HG03442 (cell line): ENCODE measurements at regions not wholly inside any gene's neighbourhood (a gene's known extent, or its start where the extent isn't known, plus 50 kb on each side); places are given as distances from the start of the nearest gene placed in this dataset.

ENCODE experiments used
- ATAC-seq: cut with Tn5 transposase; IDR thresholded peaks from one replicate; pipeline ENCODE4 v1.9.1; 2021; ENCODE audit warnings: mild to moderate bottlenecking, moderate library complexity; ENCODE audit not compliant: unreplicated experiment

DNA sequence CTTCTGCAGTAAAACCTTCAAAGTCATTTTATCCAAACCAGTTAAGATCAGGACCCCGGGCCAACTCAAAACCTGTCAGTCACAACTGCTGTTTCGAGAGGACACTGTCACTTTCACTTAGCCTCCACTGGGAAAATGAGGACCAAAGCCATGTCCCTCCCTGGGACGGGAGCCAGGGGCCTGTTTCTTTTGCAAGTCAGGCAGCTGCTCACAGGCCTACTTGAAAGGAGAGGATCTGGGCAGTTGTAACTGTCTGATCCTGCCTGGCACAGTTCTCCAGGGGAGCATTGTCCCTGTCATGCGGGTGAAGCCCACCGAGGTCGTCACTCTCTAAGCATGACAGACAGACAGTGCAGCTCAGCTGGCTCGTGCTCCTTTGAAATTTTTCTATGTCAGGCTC, 276.2 kb downstream of the NPIPA8 start:
- no peak for ATAC-seq

DNA sequence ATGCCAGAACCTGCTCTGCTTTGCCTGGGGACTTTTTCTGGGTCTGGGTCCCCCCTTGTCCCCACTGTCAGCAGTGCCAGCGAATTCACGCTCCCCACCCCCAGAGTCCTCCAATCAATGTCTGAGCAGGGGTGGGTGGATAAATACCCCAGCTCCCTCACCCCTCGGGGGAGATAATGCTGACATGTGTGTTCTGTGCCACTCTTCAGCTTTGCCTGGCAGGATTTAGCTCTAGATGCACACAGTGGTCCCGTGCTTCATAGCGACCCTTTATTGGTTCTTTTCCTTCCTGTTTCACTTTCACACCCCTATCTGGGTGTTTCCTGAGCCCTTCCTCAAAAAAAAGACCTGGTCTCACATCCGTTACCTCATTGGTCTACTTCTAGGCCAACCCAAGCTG, 277.0 kb downstream of the NPIPA8 start:
- no peak for ATAC-seq

DNA sequence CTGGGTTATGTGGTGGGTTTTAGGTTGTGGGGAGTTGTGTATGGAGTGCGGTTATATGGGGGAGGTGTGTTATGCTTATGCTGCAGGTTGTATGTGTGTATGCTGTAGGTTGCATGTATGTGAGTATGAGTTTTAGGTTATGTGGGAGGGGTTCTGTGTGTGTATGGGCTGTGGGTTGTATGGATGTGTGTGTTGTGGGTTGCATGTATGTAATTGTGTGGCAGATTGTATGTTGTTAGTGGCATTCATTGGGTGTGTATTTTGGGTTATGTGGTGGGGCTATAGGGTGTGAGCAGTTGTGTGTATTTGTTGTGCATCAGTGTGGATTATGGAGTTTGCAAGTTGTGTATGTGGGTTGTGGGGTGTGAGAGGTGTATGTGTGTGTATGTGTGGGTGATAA, 277.4 kb downstream of the NPIPA8 start:
- no peak for ATAC-seq

DNA sequence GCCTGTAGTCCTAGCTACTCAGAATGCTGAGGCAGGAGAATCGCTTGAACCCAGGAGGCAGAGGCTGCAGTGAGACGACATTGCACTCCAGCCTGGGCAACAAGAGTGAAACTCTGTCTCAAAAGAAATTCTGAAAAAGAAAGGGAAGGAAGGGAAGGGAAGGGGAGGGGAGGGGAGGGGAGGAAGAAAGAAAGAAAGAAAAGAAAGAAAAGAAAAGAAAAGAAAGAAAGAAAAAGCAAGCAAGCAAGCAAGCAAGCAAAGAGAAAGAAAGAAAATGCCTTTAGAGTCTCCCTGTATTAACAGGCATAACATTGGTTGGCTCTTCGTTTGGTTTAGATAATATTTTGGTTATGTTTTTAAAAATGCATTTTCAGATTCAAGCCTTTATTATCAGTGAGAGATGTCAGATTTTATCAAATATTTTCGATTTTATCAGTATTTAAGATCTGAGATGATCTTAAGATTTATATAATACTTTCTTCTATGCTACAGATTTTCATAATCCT, 281.1 kb downstream of the NPIPA8 start:
- ATAC-seq: no peak

DNA sequence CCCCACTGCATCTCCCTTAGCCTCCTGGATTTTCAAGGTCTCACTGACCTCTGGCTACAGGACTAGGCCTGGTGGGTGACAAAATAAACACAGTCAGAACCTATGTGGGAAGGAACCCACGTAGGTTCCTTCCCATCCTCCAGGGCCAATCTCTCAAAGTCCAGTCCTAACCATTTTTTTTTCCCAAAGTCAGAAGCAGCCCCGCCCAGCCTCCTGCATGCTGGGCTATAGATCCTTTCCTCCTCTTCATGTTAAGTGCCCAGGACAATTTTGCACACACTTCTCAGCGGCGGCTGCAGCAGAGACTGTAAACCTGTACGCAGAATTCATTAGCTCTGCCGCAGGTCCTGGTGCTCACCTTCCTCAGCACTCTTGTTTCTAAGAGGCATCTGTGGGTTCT, 285.8 kb downstream of the NPIPA8 start:
- no peak for ATAC-seq

DNA sequence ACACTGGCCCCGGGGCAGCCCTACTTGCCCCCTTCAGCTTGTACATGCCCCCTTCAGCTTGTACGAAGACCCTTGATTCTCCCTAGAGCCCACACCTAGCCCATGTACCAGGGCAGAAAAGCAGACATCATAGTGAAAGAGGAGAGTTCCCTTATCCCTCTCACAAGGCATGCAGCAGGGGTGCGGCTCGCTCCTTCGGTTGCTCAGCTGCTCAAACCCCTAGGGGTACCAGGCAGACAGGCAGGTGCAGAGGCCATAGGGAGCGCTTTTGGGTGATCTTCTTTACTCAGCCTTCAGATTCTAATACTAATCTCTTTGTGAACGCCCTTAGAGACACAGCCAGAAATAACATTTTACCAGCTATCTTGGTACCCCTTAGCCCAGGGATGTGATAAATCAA, 286.3 kb downstream of the NPIPA8 start:
- ATAC-seq: no peak

DNA sequence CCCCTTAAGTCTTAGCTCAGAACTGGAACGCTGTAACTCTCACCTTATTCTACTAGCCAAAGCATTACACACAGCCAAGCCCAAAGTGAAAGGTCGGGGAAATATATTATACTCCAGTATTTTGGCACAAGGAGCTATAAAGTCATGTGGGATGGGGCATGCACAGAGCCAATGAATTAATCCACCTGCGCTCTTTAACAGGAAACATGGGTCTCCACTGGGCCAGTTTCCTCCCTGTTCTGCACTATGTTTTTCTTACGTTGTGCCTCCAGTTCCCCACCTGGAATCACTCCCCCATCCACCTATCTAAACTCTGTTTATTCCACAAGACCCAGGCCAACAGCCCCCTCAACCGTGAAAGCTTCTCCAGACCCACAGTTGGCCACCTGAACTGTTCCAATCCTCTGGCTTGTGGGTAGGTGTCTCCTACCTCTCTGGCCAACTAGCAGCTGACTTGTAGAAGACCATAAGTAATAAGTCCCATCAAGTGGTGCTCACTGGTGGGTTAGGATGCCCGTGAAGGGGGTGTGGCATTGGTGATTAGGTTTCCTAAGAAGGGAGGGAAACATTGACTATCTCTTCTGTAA, 286.9 kb downstream of the NPIPA8 start:
- ATAC-seq: no peak

DNA sequence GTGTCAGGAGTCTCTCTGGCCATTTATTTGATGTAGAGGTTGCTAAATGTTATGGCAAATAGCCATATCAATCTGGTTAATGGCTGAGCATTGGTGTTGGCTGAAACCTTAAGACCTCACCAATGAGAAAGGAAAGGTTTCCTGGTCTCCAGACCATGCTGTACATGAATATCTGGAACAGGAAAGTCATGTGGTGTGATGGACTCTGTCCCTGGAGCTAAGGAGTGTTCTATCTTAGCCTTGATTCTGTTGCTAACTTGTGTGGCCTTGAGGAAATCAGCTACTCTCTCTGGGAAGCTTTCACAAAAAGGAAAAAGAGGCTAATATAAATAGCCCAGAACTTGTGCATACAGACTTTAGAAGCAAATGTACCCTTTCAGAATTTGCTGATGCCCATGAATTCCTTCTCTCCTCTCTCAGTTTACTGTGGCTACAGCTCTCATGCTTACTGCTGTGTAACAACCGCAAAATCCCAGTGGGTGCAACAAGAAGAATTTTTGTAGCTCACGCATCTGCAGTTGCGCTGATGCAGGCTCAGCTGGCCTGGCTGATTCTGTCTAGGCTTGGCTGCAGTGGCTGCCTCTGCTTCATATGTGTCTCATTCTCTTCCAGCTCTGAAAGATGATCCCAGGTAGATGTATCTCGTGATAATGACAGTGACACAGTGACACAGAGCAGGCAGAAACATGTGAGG, 287.5 kb downstream of the NPIPA8 start:
- no peak for ATAC-seq

DNA sequence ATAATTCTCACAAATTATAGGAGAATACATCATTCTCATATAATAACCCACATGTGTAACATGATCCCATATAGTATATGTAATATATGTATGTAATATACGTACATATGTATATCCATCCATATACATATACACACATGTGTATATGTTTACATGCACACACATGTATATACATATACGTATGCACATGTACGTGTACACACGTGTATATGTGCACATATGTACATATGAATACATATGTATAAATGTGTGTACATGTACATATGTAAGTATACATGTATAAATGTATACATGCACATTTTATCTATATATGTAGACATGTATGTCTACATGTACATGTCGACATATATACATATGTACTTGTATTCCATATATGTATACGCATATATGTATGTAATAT, 288.8 kb downstream of the NPIPA8 start:
- no peak for ATAC-seq

DNA sequence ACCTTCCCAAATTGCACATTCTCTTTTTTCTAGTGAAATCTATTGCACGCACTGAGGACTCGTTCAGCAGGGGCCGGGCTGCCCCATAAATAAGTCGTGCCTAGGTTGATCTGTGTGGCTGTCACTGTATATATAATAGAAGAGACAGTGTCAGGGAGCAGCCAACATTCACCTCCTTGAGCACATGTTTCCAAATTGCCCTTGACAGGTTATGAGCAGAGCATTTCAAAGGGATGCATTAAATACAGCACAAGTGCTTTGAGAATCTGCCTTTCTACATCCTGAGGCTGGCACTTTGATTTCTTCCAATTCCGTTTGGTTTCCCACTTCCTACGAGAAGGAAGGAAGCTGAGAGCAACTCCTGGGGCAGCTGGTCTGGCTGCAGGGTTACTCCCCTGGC, 291.2 kb downstream of the NPIPA8 start:
- no peak for ATAC-seq

DNA sequence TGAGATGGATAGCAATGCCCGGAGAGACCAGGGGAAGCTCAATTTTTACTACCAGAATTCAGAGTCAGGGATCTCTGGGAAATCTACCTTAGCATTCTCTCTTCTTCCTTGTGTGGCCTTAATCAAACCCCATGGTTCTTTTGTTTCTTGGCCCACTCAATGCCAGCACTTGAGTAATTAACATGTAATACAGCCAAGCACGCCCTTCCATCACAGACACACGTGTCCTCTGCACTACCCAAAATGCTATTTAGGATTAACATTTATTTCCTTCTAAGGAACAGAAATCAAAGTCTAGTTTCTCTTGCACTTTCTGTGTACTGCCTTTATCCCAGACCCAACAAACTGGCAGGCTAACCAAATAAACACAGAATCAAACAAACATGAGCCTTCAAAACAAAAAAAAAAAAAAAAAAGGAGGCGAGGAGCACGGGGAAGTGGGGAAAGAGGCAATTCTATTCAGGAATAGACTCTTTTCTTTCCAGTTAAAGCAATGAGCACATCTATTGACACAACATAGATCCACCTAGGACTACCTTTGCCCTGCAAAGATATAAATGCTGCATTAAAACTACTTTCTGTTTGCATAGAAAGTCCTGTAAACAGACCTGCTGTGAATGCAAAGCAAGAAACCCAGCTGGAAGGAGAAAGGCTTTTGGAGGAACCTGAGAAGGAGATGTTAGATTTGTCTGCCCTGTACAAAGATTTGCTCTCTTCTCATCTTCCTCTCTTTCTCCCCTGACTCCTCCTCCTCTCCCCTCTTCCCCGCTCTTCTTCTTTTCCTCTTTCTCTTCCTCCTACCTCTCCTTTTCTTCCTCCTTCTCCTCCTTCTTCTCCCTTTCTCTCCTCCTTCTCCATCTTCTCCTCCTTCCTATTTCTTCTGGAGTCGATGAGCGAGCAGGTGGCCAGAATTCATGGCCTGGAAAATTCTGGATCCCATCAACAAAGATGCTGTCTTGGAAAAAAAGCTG, 294.4 kb downstream of the NPIPA8 start:
- ATAC-seq: no peak

DNA sequence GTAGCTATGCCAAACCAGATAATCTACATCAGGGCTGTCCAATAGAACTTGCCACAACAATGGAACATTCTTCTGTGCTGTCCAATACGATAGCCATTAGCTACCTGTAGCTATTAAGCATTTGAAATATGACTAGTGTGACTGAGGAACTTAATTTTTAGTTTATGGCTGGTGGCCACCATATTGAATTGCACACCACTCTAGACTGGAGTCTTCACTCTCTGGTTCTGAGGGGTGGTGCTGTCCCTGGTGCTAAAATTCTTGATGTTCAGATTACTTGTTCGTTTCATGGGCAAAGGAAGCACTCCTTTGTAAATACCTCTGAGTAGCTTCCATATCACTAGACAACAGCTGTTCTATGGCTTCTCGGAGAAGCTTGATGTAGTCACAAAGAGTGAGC, 296.6 kb downstream of the NPIPA8 start:
- no peak for ATAC-seq

DNA sequence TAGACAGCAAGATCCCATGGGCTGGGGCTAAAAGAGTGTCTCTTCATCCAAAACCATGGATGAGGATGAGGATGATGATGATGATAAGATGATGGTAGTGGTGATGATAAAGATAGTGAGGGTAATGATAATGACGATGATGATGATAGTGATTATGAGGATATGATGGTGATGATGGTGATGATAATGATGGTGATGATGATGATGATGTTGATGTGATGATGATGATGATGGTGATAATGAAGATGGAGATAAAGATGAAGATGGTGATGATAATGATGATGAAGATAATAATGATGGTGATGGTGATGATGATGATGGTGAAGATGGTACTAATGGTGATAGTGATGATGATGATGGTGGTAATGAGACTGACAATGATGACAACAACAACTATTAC, 299.5 kb downstream of the NPIPA8 start:
- no peak for ATAC-seq

DNA sequence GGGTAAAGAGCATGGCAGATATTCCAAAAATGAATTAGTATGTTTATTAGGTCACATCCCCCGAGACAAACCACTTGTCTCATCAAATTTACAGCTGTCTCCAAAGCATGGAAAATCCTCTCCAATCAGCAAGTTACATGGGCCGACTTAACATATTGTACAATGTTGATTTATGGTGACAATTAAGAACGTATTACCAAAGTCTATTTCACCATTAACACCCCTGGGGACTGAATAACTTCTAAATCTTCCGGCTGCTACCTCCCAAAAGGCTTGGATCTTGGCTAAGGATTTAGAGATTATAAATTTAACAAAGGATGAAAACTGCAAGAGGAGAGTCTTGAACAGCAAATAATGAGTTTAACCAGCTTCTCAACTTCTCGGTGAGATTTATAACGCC, 311.9 kb downstream of the NPIPA8 start:
- ATAC-seq: no peak

DNA sequence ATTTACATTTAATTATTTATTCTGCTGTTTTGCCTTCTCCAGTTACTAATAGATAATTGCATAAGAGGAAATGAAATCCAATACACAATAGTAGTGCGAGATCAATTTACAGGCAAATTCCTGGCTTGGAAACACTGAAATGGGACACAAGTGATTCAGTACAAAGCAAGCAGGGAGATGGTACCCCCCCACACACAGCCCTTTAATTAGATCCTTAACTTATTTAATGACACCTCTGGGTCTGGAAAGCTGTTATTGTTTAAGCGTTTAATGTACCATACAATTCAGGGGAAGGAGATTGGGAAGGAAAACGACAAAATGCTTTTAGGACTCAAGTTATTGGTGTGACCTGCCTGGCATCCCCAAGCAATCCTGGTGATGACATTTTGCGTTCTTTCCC, 318.2 kb downstream of the NPIPA8 start:
- no peak for ATAC-seq

DNA sequence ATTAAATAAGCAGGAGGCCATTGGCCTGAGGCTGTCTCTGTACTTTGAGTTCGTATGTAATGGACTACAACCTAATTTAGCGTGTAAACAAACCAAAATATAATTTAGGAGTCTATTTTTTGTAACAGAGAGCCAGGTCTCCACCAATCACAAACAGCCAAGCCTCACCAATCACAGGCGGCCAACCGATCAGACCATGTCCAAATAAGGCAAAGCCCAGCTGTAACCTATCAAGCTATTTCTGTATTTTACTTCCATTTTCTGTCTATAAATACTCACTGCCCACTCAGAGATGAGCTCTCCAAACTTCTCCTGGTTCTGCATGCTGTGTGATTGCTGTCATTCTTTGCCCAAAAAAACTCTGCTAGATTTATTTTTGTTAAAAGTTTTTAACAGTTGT, 322.7 kb downstream of the NPIPA8 start:
- no peak for ATAC-seq

DNA sequence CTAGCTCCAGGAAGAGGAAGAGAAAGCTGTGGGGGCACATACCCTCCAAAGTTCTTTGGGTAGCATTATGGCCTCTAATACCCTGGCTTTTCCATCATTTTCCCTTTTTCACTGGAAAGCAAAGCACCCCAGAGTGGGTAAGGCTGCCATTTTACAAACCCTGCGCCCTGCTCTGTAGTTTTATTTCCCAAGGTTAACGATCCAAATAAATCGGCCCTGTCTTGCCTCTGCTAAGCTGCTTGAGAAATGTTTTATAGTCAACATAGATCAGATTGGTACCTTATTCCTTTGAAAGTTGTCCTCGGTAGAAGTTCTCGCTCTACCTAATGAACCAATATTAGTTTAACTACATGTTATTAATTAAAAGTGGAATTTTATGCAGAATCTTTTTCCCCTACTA, 328.2 kb downstream of the NPIPA8 start:
- ATAC-seq: no peak

DNA sequence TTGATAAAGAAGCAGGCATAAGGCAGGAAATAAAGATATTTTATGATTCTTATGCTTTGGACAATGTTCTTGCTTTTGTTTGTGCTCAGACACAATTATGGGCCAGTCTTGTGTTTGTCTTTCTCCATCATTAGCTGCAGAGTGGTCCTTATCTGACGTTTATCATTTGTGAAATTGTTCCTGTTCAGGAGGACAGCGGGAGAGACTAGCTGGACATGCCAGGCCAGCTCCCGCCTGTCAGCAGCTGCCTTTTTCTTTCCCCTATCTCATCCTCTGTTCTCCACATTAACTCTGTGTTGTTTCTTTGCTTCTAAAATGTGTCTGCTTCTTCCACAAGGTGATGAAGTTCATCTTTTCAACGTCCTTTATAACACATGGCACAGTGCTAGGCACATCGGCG, 333.5 kb downstream of the NPIPA8 start:
- ATAC-seq: no peak

DNA sequence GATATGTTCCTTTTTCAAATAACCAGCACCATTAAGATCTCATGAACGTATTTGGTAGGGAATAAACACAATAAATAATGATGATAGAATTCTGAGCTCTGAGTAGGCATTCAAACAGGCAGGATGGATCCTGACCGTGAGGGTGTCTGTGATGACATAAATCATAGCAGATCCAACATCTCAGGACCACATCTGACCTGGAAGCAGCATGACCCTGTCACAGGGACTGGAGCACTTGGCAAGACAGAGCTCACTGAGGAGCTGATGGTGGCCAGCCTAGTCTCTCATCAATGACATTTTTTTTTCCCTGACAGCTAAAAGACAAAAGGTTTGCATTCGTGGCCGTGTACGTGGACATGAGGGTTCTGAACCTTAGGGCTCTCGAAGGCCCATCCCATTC, 337.5 kb downstream of the NPIPA8 start:
- no peak for ATAC-seq

DNA sequence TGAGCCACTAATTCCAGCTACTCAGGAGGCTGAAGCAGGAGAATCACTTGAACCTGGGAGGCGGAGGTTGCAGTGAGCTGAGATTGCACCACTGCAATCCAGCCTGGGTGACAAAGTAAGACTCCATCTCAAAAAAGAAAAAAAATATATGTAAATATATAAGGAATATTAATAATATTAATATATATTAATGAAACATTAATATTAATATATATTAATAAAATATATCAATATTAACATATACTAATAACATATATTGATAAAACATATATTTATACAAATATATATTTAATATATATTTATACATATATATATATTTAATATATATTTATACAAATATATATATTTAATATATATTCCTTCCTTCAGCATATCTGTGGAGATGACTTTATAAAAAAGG, 338.0 kb downstream of the NPIPA8 start:
- no peak for ATAC-seq

DNA sequence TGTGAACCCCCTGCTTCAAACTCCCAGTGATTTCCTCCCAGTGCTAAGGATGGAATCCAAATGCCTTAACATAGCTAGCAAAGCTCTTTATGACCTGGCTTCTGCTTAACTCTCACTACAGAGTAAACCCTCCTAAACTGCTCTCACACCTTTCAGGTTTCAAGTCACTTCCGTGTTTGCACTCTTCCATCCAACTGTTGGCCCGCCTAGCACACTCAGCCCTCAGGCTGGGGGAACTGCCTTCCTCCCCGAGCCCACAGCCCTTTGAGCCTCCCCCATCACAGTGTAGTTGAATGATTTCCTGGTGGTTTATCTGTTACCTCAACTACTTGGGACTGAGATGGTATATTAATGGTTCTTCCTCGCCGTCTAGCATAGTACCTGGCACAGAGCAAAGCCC, 342.5 kb downstream of the NPIPA8 start:
- ATAC-seq: no peak

DNA sequence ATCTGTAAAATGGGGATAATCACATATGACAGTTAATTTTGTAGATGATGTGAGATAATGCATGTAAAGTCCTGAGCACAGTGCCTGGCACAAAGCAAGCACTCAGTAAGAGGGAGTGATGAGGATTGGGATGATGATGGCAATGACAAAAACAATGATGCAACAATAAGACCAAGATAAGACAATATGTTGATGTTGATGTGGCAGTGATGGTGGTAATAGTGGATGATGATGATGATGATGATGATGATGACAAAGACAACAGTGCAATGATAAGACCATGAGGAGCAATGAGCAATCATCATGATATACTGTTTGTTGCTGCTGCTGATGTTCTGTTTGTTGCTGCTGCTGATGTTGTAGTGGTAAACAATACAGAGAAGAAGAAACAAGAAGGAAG, 344.1 kb downstream of the NPIPA8 start:
- ATAC-seq: no peak
